Activated CD8-positive, alpha-beta T cell treated with anti-CD3 and anti-CD28 coated beads for 36 hours (primary cell): ENCODE measurements at regions not wholly inside any gene's neighbourhood (a gene's known extent, or its start where the extent isn't known, plus 50 kb on each side); places are given as distances from the start of the nearest gene placed in this dataset.

Experiments
- ATAC-seq: fragments of 200-7000 bp; cut with Tn5 transposase; one replicate; pipeline ENCODE4 v1.10.0; 2021; ENCODE audit warnings: mild to moderate bottlenecking, moderate library complexity
- CTCF ChIA-PET: fragments of 350-600 bp; sonication (Branson Sonifier 250); formaldehyde crosslinking; loops from one replicate; lab custom pipeline; 2021; ENCODE audit warnings: antibody characterized with exemption; lab: Charles Lee
- POLR2A ChIA-PET: fragments of 350-600 bp; sonication (Branson Sonifier 250); formaldehyde crosslinking; loops from one replicate; lab custom pipeline; 2021; ENCODE audit warnings: antibody characterized with exemption; lab: Charles Lee
- DNase-seq: peaks from one replicate; pipeline ENCODE4 v3.0.0-alpha.2; 2020
- H3K27ac Mint-ChIP-seq: one replicate; pipeline ENCODE4 v1.8.0; 2021; ENCODE audit warnings: mild to moderate bottlenecking, mixed read lengths
- H3K27me3 Mint-ChIP-seq: one replicate; pipeline ENCODE4 v1.8.0; 2021; ENCODE audit warnings: mixed read lengths
- H3K36me3 Mint-ChIP-seq: one replicate; pipeline ENCODE4 v1.8.0; 2021; ENCODE audit warnings: low read depth, mixed read lengths
- H3K4me1 Mint-ChIP-seq: one replicate; pipeline ENCODE4 v1.8.0; 2021; ENCODE audit warnings: low read depth, mixed read lengths
- H3K4me3 Mint-ChIP-seq: one replicate; pipeline ENCODE4 v1.8.0; 2021; ENCODE audit warnings: mild to moderate bottlenecking, moderate library complexity, mixed read lengths
- H3K9me3 Mint-ChIP-seq: one replicate; pipeline ENCODE4 v1.8.0; 2021; ENCODE audit warnings: mixed read lengths
- intact Hi-C: fragments of 100-400 bp; cut with micrococcal nuclease; formaldehyde crosslinking; loops from one replicate; pipeline ENCODE4 v1.10.0; 2022
- TF ChIP-seq, protein P1 (sequence below): fragments of 200-600 bp; IDR thresholded peaks from one replicate; pipeline ENCODE4 v1.8.0; 2022; ENCODE audit warnings: antibody characterized with exemption, mild to moderate bottlenecking

DNA sequence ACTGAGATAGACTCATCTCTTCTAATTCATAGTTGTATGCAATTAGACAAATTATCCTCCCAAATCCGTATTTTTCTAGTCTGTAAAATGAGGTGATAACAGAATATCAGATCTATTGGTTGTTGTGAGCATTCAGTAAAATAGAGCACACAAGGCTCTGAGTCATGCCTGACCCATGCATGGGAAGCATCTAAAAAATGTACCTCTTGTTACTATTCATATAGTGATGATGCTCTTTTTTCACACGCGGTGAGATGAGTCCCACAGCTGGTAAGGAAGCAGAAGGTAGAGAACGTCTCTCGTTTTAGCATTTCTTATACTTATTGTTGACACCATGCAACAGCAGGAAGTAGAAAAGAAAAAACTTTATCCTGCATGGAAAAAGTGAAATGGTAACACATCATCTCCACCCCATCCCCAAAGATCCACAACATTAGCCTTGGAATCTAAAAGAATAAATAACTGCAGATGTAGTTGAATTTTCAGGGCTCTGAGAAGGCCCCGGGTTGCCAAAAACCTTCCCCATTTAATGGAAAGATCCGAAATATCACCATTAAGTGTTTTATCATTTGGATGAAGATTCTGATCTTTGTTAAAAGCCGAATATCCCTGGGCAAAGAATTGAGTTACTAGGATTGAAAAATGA, 215.6 kb downstream of the TMEM114 start:
- H3K9me3 Mint-ChIP-seq = peaks cover 7% of the 10 kb centered on the region
- no peaks in the 10 kb centered on the region for H3K27me3 Mint-ChIP-seq
- no peak overlapping the region for H3K27ac Mint-ChIP-seq
- ChIA-PET CTCF (no interaction called here), POLR2A (no interaction called here)
- TF ChIP-seq, protein P1, sequence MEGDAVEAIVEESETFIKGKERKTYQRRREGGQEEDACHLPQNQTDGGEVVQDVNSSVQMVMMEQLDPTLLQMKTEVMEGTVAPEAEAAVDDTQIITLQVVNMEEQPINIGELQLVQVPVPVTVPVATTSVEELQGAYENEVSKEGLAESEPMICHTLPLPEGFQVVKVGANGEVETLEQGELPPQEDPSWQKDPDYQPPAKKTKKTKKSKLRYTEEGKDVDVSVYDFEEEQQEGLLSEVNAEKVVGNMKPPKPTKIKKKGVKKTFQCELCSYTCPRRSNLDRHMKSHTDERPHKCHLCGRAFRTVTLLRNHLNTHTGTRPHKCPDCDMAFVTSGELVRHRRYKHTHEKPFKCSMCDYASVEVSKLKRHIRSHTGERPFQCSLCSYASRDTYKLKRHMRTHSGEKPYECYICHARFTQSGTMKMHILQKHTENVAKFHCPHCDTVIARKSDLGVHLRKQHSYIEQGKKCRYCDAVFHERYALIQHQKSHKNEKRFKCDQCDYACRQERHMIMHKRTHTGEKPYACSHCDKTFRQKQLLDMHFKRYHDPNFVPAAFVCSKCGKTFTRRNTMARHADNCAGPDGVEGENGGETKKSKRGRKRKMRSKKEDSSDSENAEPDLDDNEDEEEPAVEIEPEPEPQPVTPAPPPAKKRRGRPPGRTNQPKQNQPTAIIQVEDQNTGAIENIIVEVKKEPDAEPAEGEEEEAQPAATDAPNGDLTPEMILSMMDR = no peak
- intact Hi-C loops = no loop called here
- no peaks in the 10 kb centered on the region for H3K36me3 Mint-ChIP-seq
- ATAC-seq = no peak
- no peak for DNase-seq
- H3K4me1 Mint-ChIP-seq = no peaks in the 10 kb centered on the region
- no peak overlapping the region for H3K4me3 Mint-ChIP-seq

DNA sequence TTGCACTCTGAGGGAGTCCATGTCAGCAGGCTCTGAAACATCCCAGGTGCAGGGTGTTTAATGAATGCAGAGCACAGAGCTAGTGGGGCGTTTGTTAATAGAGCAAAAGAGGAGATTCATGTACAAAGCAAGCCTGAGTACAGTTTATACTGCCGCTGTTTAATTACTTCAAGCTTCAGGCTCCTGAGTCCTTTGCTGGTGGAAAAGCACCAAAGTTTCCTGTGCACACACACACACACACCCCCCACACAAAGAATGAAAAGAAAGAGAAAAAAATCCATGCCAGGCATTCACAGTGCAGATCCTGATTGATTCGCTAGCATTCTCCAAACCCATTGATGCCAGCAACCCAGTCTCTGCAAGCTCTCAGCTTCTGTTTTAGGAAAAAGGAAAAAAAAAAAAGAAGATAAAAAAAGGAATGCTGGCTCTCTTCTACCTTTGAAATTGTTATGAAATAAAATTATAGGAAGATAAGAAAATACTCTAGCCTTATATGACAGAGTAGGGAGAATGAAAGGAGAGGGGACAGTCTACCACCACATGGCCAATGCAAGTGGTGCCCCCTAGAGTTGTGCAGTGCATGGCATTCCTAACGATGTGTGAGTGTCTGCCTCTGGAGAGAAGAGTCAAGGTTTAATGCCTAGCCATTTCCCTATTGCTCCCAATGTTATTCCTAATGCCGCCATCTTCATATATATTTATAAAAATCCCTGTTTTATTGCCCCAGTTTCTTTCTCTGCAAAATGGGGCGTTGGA, 216.5 kb downstream of the TMEM114 start:
- intact Hi-C loops = no loop called here
- DNase-seq (no peak), ATAC-seq (no peak)
- CTCF ChIA-PET = no interaction called here
- Mint-ChIP-seq H3K4me1 (no peaks in the 10 kb centered on the region), H3K4me3 (no peak overlapping the region), H3K27me3 (no peaks in the 10 kb centered on the region), H3K9me3 (peaks cover 6% of the 10 kb centered on the region), H3K27ac (no peak overlapping the region), H3K36me3 (no peaks in the 10 kb centered on the region)
- TF ChIP-seq, protein P1 = no peak
- POLR2A ChIA-PET = no interaction called here

DNA sequence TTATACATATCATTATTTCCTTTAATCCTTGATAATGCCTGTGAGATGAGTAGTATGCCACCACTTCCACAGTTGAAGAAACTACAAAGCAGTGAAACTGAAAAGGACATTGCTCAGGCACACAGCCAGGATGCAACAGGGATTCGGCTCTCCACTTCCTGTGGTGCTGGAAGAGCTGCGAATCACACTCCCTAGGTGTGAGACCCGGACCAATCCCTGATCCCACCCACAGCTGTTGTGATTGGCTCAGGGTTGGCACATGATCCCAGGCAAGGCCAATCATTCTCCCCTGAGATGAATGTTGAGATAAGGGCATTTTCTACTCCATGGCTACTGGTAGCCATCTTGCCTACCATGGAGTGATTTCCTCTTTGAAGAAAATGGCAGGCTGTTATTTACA, 218.2 kb downstream of the TMEM114 start:
- ATAC-seq (no peak), DNase-seq (no peak)
- POLR2A ChIA-PET = no interaction called here

DNA sequence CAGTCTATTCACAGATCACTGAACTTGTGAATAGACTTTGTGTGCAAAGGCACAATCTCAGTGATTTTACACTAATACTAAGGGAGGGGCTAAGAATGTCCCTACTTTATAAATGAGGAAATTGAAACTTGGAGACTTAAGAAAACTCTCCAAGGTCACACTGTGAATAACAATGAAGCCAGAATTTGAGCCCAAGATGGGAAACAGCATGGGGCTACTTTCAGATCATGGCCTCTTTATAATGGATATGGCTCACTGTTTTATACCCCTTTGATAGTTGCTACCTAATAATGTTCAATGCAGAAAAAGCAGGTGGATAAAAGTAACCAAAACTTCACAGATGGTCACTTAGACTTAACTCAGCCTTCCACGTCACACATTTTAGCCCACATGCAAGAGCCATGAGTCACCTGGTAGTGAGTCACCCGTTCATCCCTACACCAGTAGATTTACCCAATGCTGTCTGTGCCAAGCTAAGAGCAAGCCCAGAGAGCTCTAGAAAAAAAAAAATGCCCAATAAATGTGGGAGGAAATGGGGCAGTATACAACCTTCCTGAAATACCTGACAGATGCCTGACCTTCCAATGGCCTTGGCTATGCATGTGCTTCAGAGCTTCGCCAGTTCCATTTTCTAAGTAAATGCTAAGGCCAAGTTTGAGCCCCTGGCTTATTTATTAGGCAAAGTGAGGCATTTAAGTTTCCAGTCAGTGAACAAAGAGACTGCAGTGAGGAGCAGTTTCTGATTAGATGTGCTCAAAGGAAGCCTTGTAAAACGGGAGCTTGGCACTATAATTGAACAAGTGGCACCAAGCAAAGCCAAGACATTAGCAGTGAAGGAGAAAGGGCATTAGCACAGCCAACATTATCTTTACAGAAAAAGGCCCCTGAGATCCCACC, 219.7 kb downstream of the TMEM114 start:
- no peak overlapping the region for H3K4me3 Mint-ChIP-seq
- intact Hi-C loops = no loop called here
- no peak overlapping the region for H3K27ac Mint-ChIP-seq
- ATAC-seq = no peak
- peaks cover 5% of the 10 kb centered on the region for H3K9me3 Mint-ChIP-seq
- no peaks in the 10 kb centered on the region for H3K4me1 Mint-ChIP-seq
- no peaks in the 10 kb centered on the region for H3K27me3 Mint-ChIP-seq
- H3K36me3 Mint-ChIP-seq = no peaks in the 10 kb centered on the region
- DNase-seq = no peak
- ChIA-PET CTCF (no interaction called here), POLR2A (interaction anchor here (0.6 kb wide), 1 partner anchor 72 kb away, joined by 3 read pairs; no protein-coding TSS in a partner anchor)
- TF ChIP-seq, protein P1 = no peak

More for the DNA sequence above, 218.2 kb downstream of the TMEM114 start:
- H3K27me3 Mint-ChIP-seq = no peaks in the 10 kb centered on the region
- intact Hi-C loops = no loop called here
- TF ChIP-seq, protein P1 = no peak
- H3K27ac Mint-ChIP-seq = no peak overlapping the region
- no peaks in the 10 kb centered on the region for H3K4me1 Mint-ChIP-seq
- no peaks in the 10 kb centered on the region for H3K36me3 Mint-ChIP-seq
- no peak overlapping the region for H3K4me3 Mint-ChIP-seq
- CTCF ChIA-PET = no interaction called here
- peaks cover 5% of the 10 kb centered on the region for H3K9me3 Mint-ChIP-seq
